GM23338 (cell line): ENCODE measurements at regions not wholly inside any gene's neighbourhood (a gene's known extent, or its start where the extent isn't known, plus 50 kb on each side); places are given as distances from the start of the nearest gene placed in this dataset.

Experiments
- ATAC-seq: fragments of 200-7000 bp; cut with Tn5 transposase; 3 replicates; pipeline ENCODE4 v1.9.1; 2020
- DNase-seq: peaks from one replicate; pipeline ENCODE4 v3.0.0-alpha.2; 2015; ENCODE audit warnings: low spot score
- H2AFZ ChIP-seq: fragments of 200-600 bp; sonication (generic); 2 replicates; pipeline ENCODE4 v1.8.0; 2016; ENCODE audit warnings: antibody characterized with exemption, mild to moderate bottlenecking, moderate library complexity
- H3F3A ChIP-seq: fragments of 200-600 bp; sonication (generic); replicated peaks from 2 replicates; pipeline ENCODE4 v1.8.0; 2017; ENCODE audit warnings: antibody characterized with exemption, mixed run types, low read depth
- H3K27ac ChIP-seq: fragments of 200-600 bp; sonication (generic); 2 replicates; pipeline ENCODE4 v1.6.1; 2016; ENCODE audit warnings: low read depth
- H3K27me3 ChIP-seq: fragments of 200-600 bp; sonication (generic); 2 replicates; pipeline ENCODE4 v1.8.0; 2016; ENCODE audit warnings: mild to moderate bottlenecking, mixed run types, moderate library complexity; ENCODE audit not compliant: insufficient read depth
- H3K36me3 ChIP-seq: fragments of 200-600 bp; sonication (generic); 2 replicates; pipeline ENCODE4 v1.8.0; 2016; ENCODE audit warnings: mild to moderate bottlenecking; ENCODE audit not compliant: insufficient read depth
- H3K4me1 ChIP-seq: fragments of 200-600 bp; sonication (generic); 2 replicates; pipeline ENCODE4 v1.8.0; 2016; ENCODE audit warnings: mild to moderate bottlenecking, moderate library complexity; ENCODE audit not compliant: insufficient read depth
- H3K4me2 ChIP-seq: fragments of 200-600 bp; sonication (generic); 2 replicates; pipeline ENCODE4 v1.7.1; 2017; ENCODE audit warnings: mixed run types
- H3K4me3 ChIP-seq: fragments of 200-600 bp; sonication (generic); 2 replicates; pipeline ENCODE4 v1.6.1; 2016; ENCODE audit warnings: mixed run types
- H3K79me2 ChIP-seq: fragments of 200-600 bp; sonication (generic); replicated peaks from 2 replicates; pipeline ENCODE4 v1.8.0; 2017; ENCODE audit warnings: mild to moderate bottlenecking; ENCODE audit not compliant: insufficient read depth
- H3K9me2 ChIP-seq: fragments of 200-600 bp; sonication (generic); 2 replicates; pipeline ENCODE4 v1.8.0; 2017; ENCODE audit not compliant: insufficient read depth
- H4K20me1 ChIP-seq: fragments of 200-600 bp; sonication (generic); replicated peaks from 2 replicates; pipeline ENCODE4 v1.8.0; 2017; ENCODE audit warnings: mild to moderate bottlenecking; ENCODE audit not compliant: insufficient read depth
- H3K27ac Mint-ChIP-seq: 2 replicates; pipeline ENCODE4 v1.8.0; 2020; ENCODE audit warnings: inconsistent platforms, mild to moderate bottlenecking, moderate library complexity, mixed read lengths
- H3K27me3 Mint-ChIP-seq: 3 replicates; pipeline ENCODE4 v1.8.0; 2022; ENCODE audit warnings: low read depth, mild to moderate bottlenecking, moderate library complexity, mixed read lengths, inconsistent platforms; ENCODE audit not compliant: insufficient read depth, poor library complexity
- H3K36me3 Mint-ChIP-seq: 3 replicates; pipeline ENCODE4 v1.8.0; 2021; ENCODE audit warnings: low read depth, mild to moderate bottlenecking, inconsistent platforms, moderate library complexity, mixed read lengths
- H3K4me1 Mint-ChIP-seq: 3 replicates; pipeline ENCODE4 v1.8.0; 2020; ENCODE audit warnings: mild to moderate bottlenecking, inconsistent platforms, mixed read lengths
- H3K4me3 Mint-ChIP-seq: 3 replicates; pipeline ENCODE4 v1.8.0; 2021; ENCODE audit warnings: moderate library complexity, mild to moderate bottlenecking, inconsistent platforms, mixed read lengths
- H3K9me3 Mint-ChIP-seq: 3 replicates; pipeline ENCODE4 v1.8.0; 2020; ENCODE audit warnings: moderate library complexity, mild to moderate bottlenecking, inconsistent platforms, mixed read lengths
- EZH2 ChIP-seq: fragments of 200-600 bp; sonication (generic); IDR thresholded peaks from one replicate; pipeline ENCODE4 v1.8.0; 2017; ENCODE audit warnings: antibody characterized with exemption, mild to moderate bottlenecking, low read depth; ENCODE audit not compliant: unreplicated experiment
- EZH2phosphoT487 ChIP-seq: fragments of 200-600 bp; sonication (generic); IDR thresholded peaks from one replicate; pipeline ENCODE4 v1.8.1; 2018; ENCODE audit warnings: antibody characterized with exemption; ENCODE audit not compliant: unreplicated experiment
- JUNB ChIP-seq: IDR thresholded peaks from one replicate; pipeline ENCODE4 v1.6.1; 2016; ENCODE audit warnings: antibody characterized with exemption; ENCODE audit not compliant: unreplicated experiment
- NANOG ChIP-seq: IDR thresholded peaks from 2 replicates; pipeline ENCODE4 v1.6.1; 2016; ENCODE audit warnings: antibody characterized with exemption, borderline replicate concordance
- STAT1 ChIP-seq: IDR thresholded peaks from one replicate; pipeline ENCODE4 v1.6.1; 2016; ENCODE audit warnings: antibody characterized with exemption; ENCODE audit not compliant: unreplicated experiment
- ZNF114 ChIP-seq: fragments of 250-450 bp; sonication (Bioruptor Pico); IDR thresholded peaks from 2 replicates; pipeline ENCODE4 v1.5.0; 2020; ENCODE audit warnings: mild to moderate bottlenecking, moderate library complexity
- TF ChIP-seq, protein P1 (sequence below), 2 experiments: fragments of 200-600 bp in 1 of 2; sonication (generic) in 1 of 2; conservative IDR thresholded peaks; 2 replicates each; pipeline versions ENCODE4 v1.5.1 to v1.6.1; 2016 to 2017; ENCODE audit warnings: antibody characterized with exemption in 2 of 2, low read depth in 2 of 2, mild to moderate bottlenecking in 2 of 2, moderate library complexity in 1 of 2
- TF ChIP-seq, protein P2 (sequence below): IDR thresholded peaks from 2 replicates; pipeline ENCODE4 v1.6.1; 2016; ENCODE audit warnings: antibody characterized with exemption
- TF ChIP-seq, protein P3 (sequence below): fragments of 250-450 bp; sonication (Bioruptor Pico); IDR thresholded peaks from 2 replicates; pipeline ENCODE4 v1.5.0; 2020; ENCODE audit warnings: mild to moderate bottlenecking, moderate library complexity

DNA sequence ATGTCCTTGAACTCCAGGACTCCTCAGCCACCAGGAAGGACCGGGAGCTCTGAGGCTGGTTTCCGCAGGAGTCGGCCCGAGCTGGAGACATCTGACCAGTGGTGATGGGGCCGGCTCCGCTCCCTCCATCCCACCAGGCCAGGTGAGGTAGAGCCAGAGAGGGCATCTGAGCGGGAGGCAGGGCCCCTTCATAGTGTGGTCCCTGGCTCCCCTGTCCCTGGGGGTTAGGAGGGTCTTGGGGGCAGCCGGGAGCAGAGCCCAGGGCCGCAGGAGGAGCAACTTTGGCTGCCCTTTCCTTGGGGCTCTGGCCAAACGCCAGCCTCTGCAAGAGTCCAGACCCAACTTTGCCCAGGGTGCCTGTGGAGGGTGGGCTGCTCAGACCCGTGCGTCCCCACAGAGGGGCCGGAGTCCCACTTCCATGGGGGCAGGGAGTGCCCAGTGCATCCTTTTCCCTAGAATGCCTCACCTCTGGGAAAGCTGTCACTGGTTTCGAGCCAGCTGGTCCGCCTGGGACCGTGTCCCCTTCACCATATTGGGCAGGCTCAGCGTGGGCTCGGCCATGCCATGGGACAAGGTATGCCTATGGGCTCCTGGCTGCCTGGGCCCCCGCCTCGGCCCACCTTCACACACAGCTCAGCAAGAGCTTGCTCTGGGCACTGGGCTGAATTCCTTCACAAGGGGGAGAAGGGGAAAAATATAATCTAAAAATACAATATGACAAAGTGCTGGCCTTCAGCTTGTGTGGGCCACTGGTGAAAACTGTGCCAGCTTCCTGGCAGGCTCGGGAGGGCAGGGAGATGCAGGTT lies 148.6 kb downstream of the TWIST2 start:
- H4K20me1 ChIP-seq, result no peaks in the 10 kb centered on the region
- no peaks in the 10 kb centered on the region for H3K27me3 ChIP-seq
- Mint-ChIP-seq H3K9me3 (peaks cover 27% of the 10 kb centered on the region), H3K36me3 (peaks cover 7% of the 10 kb centered on the region; the same call in 2 of the 3 replicates), H3K27ac (no peak overlapping the region), H3K4me1 (peaks cover under 1% of the 10 kb centered on the region; the same call in 1 of the 3 replicates), H3K4me3 (no peak overlapping the region), H3K27me3 (peaks cover under 1% of the 10 kb centered on the region)
- no peaks in the 10 kb centered on the region for H3K79me2 ChIP-seq
- H3K4me2 ChIP-seq, result no peak overlapping the region
- no peaks in the 10 kb centered on the region for H3F3A ChIP-seq
- no peaks in the 10 kb centered on the region for H3K9me2 ChIP-seq
- DNase-seq (no peak), ATAC-seq (no peak)
- H3K4me1 ChIP-seq, result no peaks in the 10 kb centered on the region
- no peak overlapping the region for H2AFZ ChIP-seq
- TF ChIP-seq NANOG (no peak), ZNF114 (CRISPR knock-in tag) (no peak), JUNB (no peak), EZH2 (no peak), STAT1 (no peak), EZH2phosphoT487 (no peak)
- TF ChIP-seq, protein P1, sequence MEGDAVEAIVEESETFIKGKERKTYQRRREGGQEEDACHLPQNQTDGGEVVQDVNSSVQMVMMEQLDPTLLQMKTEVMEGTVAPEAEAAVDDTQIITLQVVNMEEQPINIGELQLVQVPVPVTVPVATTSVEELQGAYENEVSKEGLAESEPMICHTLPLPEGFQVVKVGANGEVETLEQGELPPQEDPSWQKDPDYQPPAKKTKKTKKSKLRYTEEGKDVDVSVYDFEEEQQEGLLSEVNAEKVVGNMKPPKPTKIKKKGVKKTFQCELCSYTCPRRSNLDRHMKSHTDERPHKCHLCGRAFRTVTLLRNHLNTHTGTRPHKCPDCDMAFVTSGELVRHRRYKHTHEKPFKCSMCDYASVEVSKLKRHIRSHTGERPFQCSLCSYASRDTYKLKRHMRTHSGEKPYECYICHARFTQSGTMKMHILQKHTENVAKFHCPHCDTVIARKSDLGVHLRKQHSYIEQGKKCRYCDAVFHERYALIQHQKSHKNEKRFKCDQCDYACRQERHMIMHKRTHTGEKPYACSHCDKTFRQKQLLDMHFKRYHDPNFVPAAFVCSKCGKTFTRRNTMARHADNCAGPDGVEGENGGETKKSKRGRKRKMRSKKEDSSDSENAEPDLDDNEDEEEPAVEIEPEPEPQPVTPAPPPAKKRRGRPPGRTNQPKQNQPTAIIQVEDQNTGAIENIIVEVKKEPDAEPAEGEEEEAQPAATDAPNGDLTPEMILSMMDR (conservative IDR thresholded peaks at IDR 0.05; ENCODE audit: low read depth in 2 of 2), result no peak
- TF ChIP-seq, protein P2, sequence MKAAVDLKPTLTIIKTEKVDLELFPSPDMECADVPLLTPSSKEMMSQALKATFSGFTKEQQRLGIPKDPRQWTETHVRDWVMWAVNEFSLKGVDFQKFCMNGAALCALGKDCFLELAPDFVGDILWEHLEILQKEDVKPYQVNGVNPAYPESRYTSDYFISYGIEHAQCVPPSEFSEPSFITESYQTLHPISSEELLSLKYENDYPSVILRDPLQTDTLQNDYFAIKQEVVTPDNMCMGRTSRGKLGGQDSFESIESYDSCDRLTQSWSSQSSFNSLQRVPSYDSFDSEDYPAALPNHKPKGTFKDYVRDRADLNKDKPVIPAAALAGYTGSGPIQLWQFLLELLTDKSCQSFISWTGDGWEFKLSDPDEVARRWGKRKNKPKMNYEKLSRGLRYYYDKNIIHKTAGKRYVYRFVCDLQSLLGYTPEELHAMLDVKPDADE, result no peak
- TF ChIP-seq, protein P3, sequence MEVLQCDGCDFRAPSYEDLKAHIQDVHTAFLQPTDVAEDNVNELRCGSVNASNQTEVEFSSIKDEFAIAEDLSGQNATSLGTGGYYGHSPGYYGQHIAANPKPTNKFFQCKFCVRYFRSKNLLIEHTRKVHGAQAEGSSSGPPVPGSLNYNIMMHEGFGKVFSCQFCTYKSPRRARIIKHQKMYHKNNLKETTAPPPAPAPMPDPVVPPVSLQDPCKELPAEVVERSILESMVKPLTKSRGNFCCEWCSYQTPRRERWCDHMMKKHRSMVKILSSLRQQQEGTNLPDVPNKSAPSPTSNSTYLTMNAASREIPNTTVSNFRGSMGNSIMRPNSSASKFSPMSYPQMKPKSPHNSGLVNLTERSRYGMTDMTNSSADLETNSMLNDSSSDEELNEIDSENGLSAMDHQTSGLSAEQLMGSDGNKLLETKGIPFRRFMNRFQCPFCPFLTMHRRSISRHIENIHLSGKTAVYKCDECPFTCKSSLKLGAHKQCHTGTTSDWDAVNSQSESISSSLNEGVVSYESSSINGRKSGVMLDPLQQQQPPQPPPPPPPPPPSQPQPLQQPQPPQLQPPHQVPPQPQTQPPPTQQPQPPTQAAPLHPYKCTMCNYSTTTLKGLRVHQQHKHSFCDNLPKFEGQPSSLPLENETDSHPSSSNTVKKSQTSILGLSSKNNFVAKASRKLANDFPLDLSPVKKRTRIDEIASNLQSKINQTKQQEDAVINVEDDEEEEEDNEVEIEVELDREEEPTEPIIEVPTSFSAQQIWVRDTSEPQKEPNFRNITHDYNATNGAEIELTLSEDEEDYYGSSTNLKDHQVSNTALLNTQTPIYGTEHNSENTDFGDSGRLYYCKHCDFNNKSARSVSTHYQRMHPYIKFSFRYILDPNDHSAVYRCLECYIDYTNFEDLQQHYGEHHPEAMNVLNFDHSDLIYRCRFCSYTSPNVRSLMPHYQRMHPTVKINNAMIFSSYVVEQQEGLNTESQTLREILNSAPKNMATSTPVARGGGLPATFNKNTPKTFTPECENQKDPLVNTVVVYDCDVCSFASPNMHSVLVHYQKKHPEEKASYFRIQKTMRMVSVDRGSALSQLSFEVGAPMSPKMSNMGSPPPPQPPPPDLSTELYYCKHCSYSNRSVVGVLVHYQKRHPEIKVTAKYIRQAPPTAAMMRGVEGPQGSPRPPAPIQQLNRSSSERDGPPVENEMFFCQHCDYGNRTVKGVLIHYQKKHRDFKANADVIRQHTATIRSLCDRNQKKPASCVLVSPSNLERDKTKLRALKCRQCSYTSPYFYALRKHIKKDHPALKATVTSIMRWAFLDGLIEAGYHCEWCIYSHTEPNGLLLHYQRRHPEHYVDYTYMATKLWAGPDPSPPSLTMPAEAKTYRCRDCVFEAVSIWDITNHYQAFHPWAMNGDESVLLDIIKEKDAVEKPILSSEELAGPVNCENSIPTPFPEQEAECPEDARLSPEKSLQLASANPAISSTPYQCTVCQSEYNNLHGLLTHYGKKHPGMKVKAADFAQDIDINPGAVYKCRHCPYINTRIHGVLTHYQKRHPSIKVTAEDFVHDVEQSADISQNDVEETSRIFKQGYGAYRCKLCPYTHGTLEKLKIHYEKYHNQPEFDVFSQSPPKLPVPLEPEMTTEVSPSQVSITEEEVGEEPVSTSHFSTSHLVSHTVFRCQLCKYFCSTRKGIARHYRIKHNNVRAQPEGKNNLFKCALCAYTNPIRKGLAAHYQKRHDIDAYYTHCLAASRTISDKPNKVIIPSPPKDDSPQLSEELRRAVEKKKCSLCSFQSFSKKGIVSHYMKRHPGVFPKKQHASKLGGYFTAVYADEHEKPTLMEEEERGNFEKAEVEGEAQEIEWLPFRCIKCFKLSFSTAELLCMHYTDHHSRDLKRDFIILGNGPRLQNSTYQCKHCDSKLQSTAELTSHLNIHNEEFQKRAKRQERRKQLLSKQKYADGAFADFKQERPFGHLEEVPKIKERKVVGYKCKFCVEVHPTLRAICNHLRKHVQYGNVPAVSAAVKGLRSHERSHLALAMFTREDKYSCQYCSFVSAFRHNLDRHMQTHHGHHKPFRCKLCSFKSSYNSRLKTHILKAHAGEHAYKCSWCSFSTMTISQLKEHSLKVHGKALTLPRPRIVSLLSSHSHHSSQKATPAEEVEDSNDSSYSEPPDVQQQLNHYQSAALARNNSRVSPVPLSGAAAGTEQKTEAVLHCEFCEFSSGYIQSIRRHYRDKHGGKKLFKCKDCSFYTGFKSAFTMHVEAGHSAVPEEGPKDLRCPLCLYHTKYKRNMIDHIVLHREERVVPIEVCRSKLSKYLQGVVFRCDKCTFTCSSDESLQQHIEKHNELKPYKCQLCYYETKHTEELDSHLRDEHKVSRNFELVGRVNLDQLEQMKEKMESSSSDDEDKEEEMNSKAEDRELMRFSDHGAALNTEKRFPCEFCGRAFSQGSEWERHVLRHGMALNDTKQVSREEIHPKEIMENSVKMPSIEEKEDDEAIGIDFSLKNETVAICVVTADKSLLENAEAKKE, result no peak
- H3K4me3 ChIP-seq, result no peak overlapping the region
- no peak overlapping the region for H3K27ac ChIP-seq
- H3K36me3 ChIP-seq, result no peaks in the 10 kb centered on the region
